Astrocyte (in vitro differentiated cells and primary cell): ENCODE measurements at regions not wholly inside any gene's neighbourhood (a gene's known extent, or its start where the extent isn't known, plus 50 kb on each side); places are given as distances from the start of the nearest gene placed in this dataset.

Experiments used
- DNase-seq: peaks from one replicate; pipeline ENCODE4 v3.0.0-alpha.2; 2010; ENCODE audit warnings: low read depth
- FAIRE-seq: peaks from 2 replicates; lab custom pipeline; 2011; peaks lifted over from hg19 to GRCh38; lab: Jason Lieb, UNC
- H2AFZ ChIP-seq: 2 replicates; pipeline ENCODE4 v1.6.0; 2012; ENCODE audit warnings: low read depth, low read length, inconsistent platforms
- H3K27ac ChIP-seq: 2 replicates; pipeline ENCODE4 v1.5.1; 2011; ENCODE audit warnings: low read depth, low read length, inconsistent platforms
- H3K27me3 ChIP-seq: 2 replicates; pipeline ENCODE4 v1.6.0; 2011; ENCODE audit warnings: low read length, inconsistent platforms; ENCODE audit not compliant: insufficient read depth
- H3K36me3 ChIP-seq: 2 replicates; pipeline ENCODE4 v1.5.1; 2011; ENCODE audit warnings: low read length, inconsistent platforms; ENCODE audit not compliant: insufficient read depth
- H3K4me1 ChIP-seq: 2 replicates; pipeline ENCODE4 v1.5.1; 2011; ENCODE audit warnings: low read length, inconsistent platforms; ENCODE audit not compliant: insufficient read depth
- H3K4me2 ChIP-seq: 2 replicates; pipeline ENCODE4 v1.6.0; 2012; ENCODE audit warnings: low read length, inconsistent platforms
- H3K4me3 ChIP-seq: 2 replicates; pipeline ENCODE4 v1.5.1; 2011; ENCODE audit warnings: low read depth, mild to moderate bottlenecking, low read length, inconsistent platforms; ENCODE audit not compliant: insufficient read depth
- H3K79me2 ChIP-seq: 2 replicates; pipeline ENCODE4 v1.6.0; 2012; ENCODE audit warnings: mild to moderate bottlenecking, low read length, inconsistent platforms; ENCODE audit not compliant: insufficient read depth
- H3K9ac ChIP-seq: 2 replicates; pipeline ENCODE4 v1.6.0; 2012; ENCODE audit warnings: mild to moderate bottlenecking, low read length, inconsistent platforms
- H3K9me3 ChIP-seq: 2 replicates; pipeline ENCODE4 v1.5.1; 2012; ENCODE audit warnings: low read depth, mild to moderate bottlenecking, low read length, inconsistent platforms; ENCODE audit not compliant: insufficient read depth
- H4K20me1 ChIP-seq: 2 replicates; pipeline ENCODE4 v1.6.0; 2012; ENCODE audit warnings: low read length, inconsistent platforms; ENCODE audit not compliant: insufficient read depth
- H3K27ac Mint-ChIP-seq: one replicate; pipeline ENCODE4 v1.8.0; 2021; ENCODE audit warnings: mild to moderate bottlenecking, mixed read lengths; ENCODE audit not compliant: unreplicated experiment
- H3K27me3 Mint-ChIP-seq: one replicate; pipeline ENCODE4 v1.8.0; 2021; ENCODE audit warnings: low read depth, mixed read lengths; ENCODE audit not compliant: unreplicated experiment
- H3K36me3 Mint-ChIP-seq: one replicate; pipeline ENCODE4 v1.8.0; 2021; ENCODE audit warnings: low read depth, mixed read lengths; ENCODE audit not compliant: unreplicated experiment
- H3K4me1 Mint-ChIP-seq: one replicate; pipeline ENCODE4 v1.8.0; 2021; ENCODE audit warnings: low read depth, mixed read lengths; ENCODE audit not compliant: unreplicated experiment
- H3K4me3 Mint-ChIP-seq: one replicate; pipeline ENCODE4 v1.8.0; 2021; ENCODE audit warnings: mild to moderate bottlenecking, moderate library complexity, mixed read lengths; ENCODE audit not compliant: unreplicated experiment
- H3K9me3 Mint-ChIP-seq: one replicate; pipeline ENCODE4 v1.8.0; 2021; ENCODE audit warnings: mild to moderate bottlenecking, mixed read lengths; ENCODE audit not compliant: unreplicated experiment
- EZH2 ChIP-seq: IDR thresholded peaks from 2 replicates; pipeline ENCODE4 v1.6.1; 2012; ENCODE audit warnings: mild to moderate bottlenecking, low read length, inconsistent platforms; ENCODE audit not compliant: insufficient read depth
- TF ChIP-seq, protein P1 (sequence below): IDR thresholded peaks from 2 replicates; pipeline ENCODE4 v1.5.1; 2011; ENCODE audit warnings: low read depth, mild to moderate bottlenecking, inconsistent platforms, low read length, moderate library complexity; ENCODE audit not compliant: insufficient read depth

DNA sequence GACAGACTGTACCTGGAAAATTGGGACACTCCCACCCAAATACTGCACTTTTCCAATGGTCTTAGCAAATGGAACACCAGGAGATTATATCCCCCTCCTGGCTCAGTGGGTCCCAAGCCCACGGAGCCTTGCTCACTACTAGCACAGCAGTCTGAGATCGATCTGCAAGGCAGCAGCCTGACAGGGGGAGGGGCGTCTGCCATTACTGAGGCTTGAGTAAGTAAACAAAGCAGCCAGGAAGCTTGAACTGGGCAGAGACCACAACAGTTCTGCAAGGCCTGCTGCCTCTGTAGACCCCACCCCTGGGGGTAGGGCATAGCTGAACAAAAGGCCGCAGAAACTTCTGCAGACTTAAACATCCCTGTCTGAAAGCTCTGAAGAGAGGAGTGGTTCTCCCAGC is 260.0 kb upstream of the ST8SIA4 start:
- no peaks in the 10 kb centered on the region for H3K36me3 ChIP-seq
- Mint-ChIP-seq H3K9me3 (peaks cover 5% of the 10 kb centered on the region), H3K27ac (no peak overlapping the region), H3K4me3 (no peak overlapping the region), H3K4me1 (no peaks in the 10 kb centered on the region), H3K36me3 (no peaks in the 10 kb centered on the region), H3K27me3 (peaks cover 2% of the 10 kb centered on the region)
- H2AFZ ChIP-seq: no peak overlapping the region
- no peaks in the 10 kb centered on the region for H3K9me3 ChIP-seq
- no peaks in the 10 kb centered on the region for H3K79me2 ChIP-seq
- no peak overlapping the region for H3K4me2 ChIP-seq
- TF ChIP-seq, protein P1, sequence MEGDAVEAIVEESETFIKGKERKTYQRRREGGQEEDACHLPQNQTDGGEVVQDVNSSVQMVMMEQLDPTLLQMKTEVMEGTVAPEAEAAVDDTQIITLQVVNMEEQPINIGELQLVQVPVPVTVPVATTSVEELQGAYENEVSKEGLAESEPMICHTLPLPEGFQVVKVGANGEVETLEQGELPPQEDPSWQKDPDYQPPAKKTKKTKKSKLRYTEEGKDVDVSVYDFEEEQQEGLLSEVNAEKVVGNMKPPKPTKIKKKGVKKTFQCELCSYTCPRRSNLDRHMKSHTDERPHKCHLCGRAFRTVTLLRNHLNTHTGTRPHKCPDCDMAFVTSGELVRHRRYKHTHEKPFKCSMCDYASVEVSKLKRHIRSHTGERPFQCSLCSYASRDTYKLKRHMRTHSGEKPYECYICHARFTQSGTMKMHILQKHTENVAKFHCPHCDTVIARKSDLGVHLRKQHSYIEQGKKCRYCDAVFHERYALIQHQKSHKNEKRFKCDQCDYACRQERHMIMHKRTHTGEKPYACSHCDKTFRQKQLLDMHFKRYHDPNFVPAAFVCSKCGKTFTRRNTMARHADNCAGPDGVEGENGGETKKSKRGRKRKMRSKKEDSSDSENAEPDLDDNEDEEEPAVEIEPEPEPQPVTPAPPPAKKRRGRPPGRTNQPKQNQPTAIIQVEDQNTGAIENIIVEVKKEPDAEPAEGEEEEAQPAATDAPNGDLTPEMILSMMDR: no peak
- TF ChIP-seq EZH2: no peak
- no peaks in the 10 kb centered on the region for H3K4me1 ChIP-seq
- H4K20me1 ChIP-seq: no peaks in the 10 kb centered on the region
- H3K9ac ChIP-seq: no peak overlapping the region
- FAIRE-seq: no peak
- no peak overlapping the region for H3K27ac ChIP-seq
- no peak overlapping the region for H3K4me3 ChIP-seq
- no peaks in the 10 kb centered on the region for H3K27me3 ChIP-seq
- DNase-seq: no peak

DNA sequence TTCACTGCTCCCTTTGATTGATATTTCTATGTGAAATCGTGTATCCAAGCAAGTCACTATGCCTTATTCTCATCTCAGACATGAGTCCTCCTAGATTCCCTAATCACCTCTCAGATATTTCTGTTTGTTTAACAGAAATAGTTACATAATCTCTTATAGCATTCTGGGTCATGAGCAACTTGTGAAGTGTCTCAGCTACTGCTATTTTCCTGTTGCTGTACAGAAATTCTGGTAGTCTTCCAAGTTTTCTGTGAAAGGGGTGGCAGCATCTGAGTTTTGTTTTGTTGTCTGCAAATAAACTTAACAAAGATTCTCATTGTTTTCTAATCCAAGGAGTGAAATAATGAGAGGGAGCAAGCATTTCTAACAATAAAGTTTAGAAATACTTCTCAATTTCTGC is 256.9 kb upstream of the ST8SIA4 start:
- no peak for DNase-seq

DNA sequence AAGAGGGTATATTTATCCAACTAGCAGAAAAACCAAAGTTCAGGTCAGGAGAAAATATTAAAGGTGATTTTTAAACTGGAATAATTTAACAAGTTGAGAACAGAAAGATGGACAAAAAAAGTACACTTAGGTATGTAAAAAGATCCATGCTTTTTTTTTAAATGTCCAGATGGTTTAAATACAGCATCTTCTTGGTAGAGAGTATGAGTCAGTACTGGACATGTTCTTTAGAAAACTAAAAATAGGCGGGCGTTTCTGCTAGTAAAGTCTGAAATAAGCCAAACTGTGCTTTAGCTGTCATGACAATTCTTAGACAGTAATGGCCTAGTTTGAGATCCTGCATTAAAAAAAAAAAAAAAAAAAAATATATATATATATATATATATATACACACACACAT is 255.9 kb upstream of the ST8SIA4 start:
- no peaks in the 10 kb centered on the region for H3K27me3 ChIP-seq
- no peak overlapping the region for H3K27ac ChIP-seq
- no peaks in the 10 kb centered on the region for H3K9me3 Mint-ChIP-seq
- no peaks in the 10 kb centered on the region for H3K79me2 ChIP-seq
- DNase-seq (no peak), FAIRE-seq (no peak)
- H3K9me3 ChIP-seq: no peaks in the 10 kb centered on the region
- H3K36me3 ChIP-seq: no peaks in the 10 kb centered on the region
- H3K4me3 ChIP-seq: no peak overlapping the region
- H3K4me3 Mint-ChIP-seq: no peak overlapping the region
- H3K27ac Mint-ChIP-seq: no peak overlapping the region
- no peak overlapping the region for H3K4me2 ChIP-seq
- H2AFZ ChIP-seq: no peak overlapping the region
- H3K27me3 Mint-ChIP-seq: no peaks in the 10 kb centered on the region
- TF ChIP-seq, protein P1: no peak
- TF ChIP-seq EZH2: no peak
- H3K4me1 Mint-ChIP-seq: no peaks in the 10 kb centered on the region
- H3K4me1 ChIP-seq: no peaks in the 10 kb centered on the region
- no peaks in the 10 kb centered on the region for H3K36me3 Mint-ChIP-seq
- H4K20me1 ChIP-seq: no peaks in the 10 kb centered on the region
- no peak overlapping the region for H3K9ac ChIP-seq

More for the DNA sequence above, 256.9 kb upstream of the ST8SIA4 start:
- Histone ChIP-seq H3K27ac (no peak overlapping the region), H3K4me3 (no peak overlapping the region), H3K79me2 (no peaks in the 10 kb centered on the region), H3K4me2 (no peak overlapping the region), H3K4me1 (no peaks in the 10 kb centered on the region), H3K9ac (no peak overlapping the region), H2AFZ (no peak overlapping the region), H3K27me3 (no peaks in the 10 kb centered on the region), H4K20me1 (no peaks in the 10 kb centered on the region), H3K36me3 (no peaks in the 10 kb centered on the region), H3K9me3 (no peaks in the 10 kb centered on the region)
- no peak for FAIRE-seq
- Mint-ChIP-seq H3K4me1 (no peaks in the 10 kb centered on the region), H3K36me3 (no peaks in the 10 kb centered on the region), H3K27ac (no peak overlapping the region), H3K9me3 (no peaks in the 10 kb centered on the region), H3K4me3 (no peak overlapping the region), H3K27me3 (no peaks in the 10 kb centered on the region)
- no peak for TF ChIP-seq EZH2
- TF ChIP-seq, protein P1: no peak
